Stomach smooth muscle (tissue), 2 donors: ENCODE measurements at regions not wholly inside any gene's neighbourhood (a gene's known extent, or its start where the extent isn't known, plus 50 kb on each side); places are given as distances from the start of the nearest gene placed in this dataset.
"Not testable (repeated sequence)": the region's sequence is repeated elsewhere in the genome, so short reads cannot be mapped to it uniquely, and the experiment has no call there.

Experiments used
- H3K27ac ChIP-seq: one replicate; pipeline ENCODE4 v1.7.0; 2013; ENCODE audit warnings: mild to moderate bottlenecking, low read length, inconsistent platforms
- H3K27me3 ChIP-seq, 2 donors: one replicate each; pipeline ENCODE4 v1.7.0; 2013; ENCODE audit warnings: low read length in 2 of 2; ENCODE audit not compliant: insufficient read depth in 2 of 2, control insufficient read depth in 1 of 2
- H3K36me3 ChIP-seq, 2 donors: one replicate each; pipeline ENCODE4 v1.7.0; 2013; ENCODE audit warnings: low read length in 2 of 2; ENCODE audit not compliant: control insufficient read depth in 2 of 2, insufficient read depth in 2 of 2
- H3K4me1 ChIP-seq: one replicate; pipeline ENCODE4 v1.7.0; 2013; ENCODE audit warnings: low read length; ENCODE audit not compliant: control insufficient read depth, insufficient read depth
- H3K4me3 ChIP-seq, 2 donors: one replicate each; pipeline ENCODE4 v1.7.0; 2013; ENCODE audit warnings: low read length in 2 of 2
- H3K9ac ChIP-seq, 2 donors: one replicate each; pipeline ENCODE4 v1.7.0; 2013; ENCODE audit warnings: low read length in 2 of 2, mild to moderate bottlenecking in 1 of 2
- H3K9me3 ChIP-seq, 2 donors: one replicate each; pipeline ENCODE4 v1.7.0; 2013; ENCODE audit warnings: low read length in 2 of 2; ENCODE audit not compliant: control insufficient read depth in 2 of 2
- donor health status: healthy.
- donor health status: Pancreatic carcinoma.

GRCh38 chr3:24545887-24546286 lies 51.2 kb upstream of the THRB start:
- H3K4me3 ChIP-seq, result no peak overlapping the region
- no peaks in the 10 kb centered on the region for H3K9me3 ChIP-seq
- H3K27ac ChIP-seq, result no peak overlapping the region
- H3K9ac ChIP-seq, result no peak overlapping the region
- no peaks in the 10 kb centered on the region for H3K36me3 ChIP-seq
- H3K27me3 ChIP-seq, result no peaks in the 10 kb centered on the region
- H3K4me1 ChIP-seq, result peaks cover 2% of the 10 kb centered on the region

- Histone ChIP-seq H3K9ac (no peak overlapping the region), H3K36me3 (no peaks in the 10 kb centered on the region), H3K4me3 (peak overlapping the region in 1 of 2 donors; percentile 7)
Observed at GRCh38 chr3:24548278-24548677, 53.6 kb upstream of the THRB start.

GRCh38 chr3:24550588-24550987 lies 55.9 kb upstream of the THRB start:
- no peaks in the 10 kb centered on the region for H3K36me3 ChIP-seq
- no peaks in the 10 kb centered on the region for H3K9me3 ChIP-seq
- no peaks in the 10 kb centered on the region for H3K27me3 ChIP-seq
- no peak overlapping the region for H3K27ac ChIP-seq
- H3K4me3 ChIP-seq, result no peak overlapping the region
- H3K9ac ChIP-seq, result no peak overlapping the region
- H3K4me1 ChIP-seq, result peaks cover 2% of the 10 kb centered on the region

More at GRCh38 chr3:24548278-24548677, 53.6 kb upstream of the THRB start:
- H3K27ac ChIP-seq, result no peak overlapping the region
- no peaks in the 10 kb centered on the region for H3K27me3 ChIP-seq
- H3K4me1 ChIP-seq, result peaks cover 2% of the 10 kb centered on the region
- H3K9me3 ChIP-seq, result no peaks in the 10 kb centered on the region

- Histone ChIP-seq H3K9me3 (no peaks in the 10 kb centered on the region), H3K36me3 (no peaks in the 10 kb centered on the region), H3K4me1 (peaks cover 2% of the 10 kb centered on the region), H3K27ac (no peak overlapping the region), H3K27me3 (no peaks in the 10 kb centered on the region), H3K4me3 (no peak overlapping the region), H3K9ac (no peak overlapping the region)
Observed at GRCh38 chr3:24551626-24552025, 57.0 kb upstream of the THRB start.

GRCh38 chr3:24562895-24563294 lies 68.2 kb upstream of the THRB start:
- H3K9me3 ChIP-seq, result peaks cover 0 to 2% of the 10 kb centered on the region in 2 donors
- H3K4me1 ChIP-seq, result no peaks in the 10 kb centered on the region
- no peak overlapping the region for H3K27ac ChIP-seq
- H3K4me3 ChIP-seq, result no peak overlapping the region
- H3K36me3 ChIP-seq, result no peaks in the 10 kb centered on the region
- no peaks in the 10 kb centered on the region for H3K27me3 ChIP-seq
- no peak overlapping the region for H3K9ac ChIP-seq

GRCh38 chr3:24565053-24565452 lies 70.4 kb upstream of the THRB start:
- no peaks in the 10 kb centered on the region for H3K4me1 ChIP-seq
- no peak overlapping the region for H3K27ac ChIP-seq
- H3K27me3 ChIP-seq, result no peaks in the 10 kb centered on the region
- peaks cover 0 to 2% of the 10 kb centered on the region in 2 donors for H3K9me3 ChIP-seq
- H3K36me3 ChIP-seq, result no peaks in the 10 kb centered on the region
- H3K9ac ChIP-seq, result no peak overlapping the region
- no peak overlapping the region for H3K4me3 ChIP-seq

GRCh38 chr3:24565656-24566055 lies 71.0 kb upstream of the THRB start:
- Histone ChIP-seq H3K4me1 (no peaks in the 10 kb centered on the region), H3K36me3 (no peaks in the 10 kb centered on the region), H3K27ac (no peak overlapping the region), H3K4me3 (no peak overlapping the region), H3K9ac (no peak overlapping the region), H3K27me3 (no peaks in the 10 kb centered on the region), H3K9me3 (peaks cover 0 to 2% of the 10 kb centered on the region in 2 donors)

GRCh38 chr3:24566927-24567326 lies 72.3 kb upstream of the THRB start:
- Histone ChIP-seq H3K9ac (no peak overlapping the region), H3K27ac (no peak overlapping the region), H3K27me3 (no peaks in the 10 kb centered on the region), H3K4me1 (no peaks in the 10 kb centered on the region), H3K4me3 (no peak overlapping the region), H3K9me3 (peaks cover 0 to 2% of the 10 kb centered on the region in 2 donors), H3K36me3 (no peaks in the 10 kb centered on the region)

- H3K9me3 ChIP-seq, H3K36me3 ChIP-seq, H3K27ac ChIP-seq, H3K27me3 ChIP-seq, H3K9ac ChIP-seq, H3K4me3 ChIP-seq, H3K4me1 ChIP-seq: not testable (repeated sequence)
Observed at GRCh38 chr3:24572409-24572808, 77.8 kb upstream of the THRB start.

- no peaks in the 10 kb centered on the region for H3K4me1 ChIP-seq
- H3K27ac ChIP-seq, result no peak overlapping the region
- H3K4me3 ChIP-seq, result no peak overlapping the region
- no peaks in the 10 kb centered on the region for H3K36me3 ChIP-seq
- H3K9ac ChIP-seq, result no peak overlapping the region
- peaks cover 0 to 3% of the 10 kb centered on the region in 2 donors for H3K9me3 ChIP-seq
- no peaks in the 10 kb centered on the region for H3K27me3 ChIP-seq
Observed at GRCh38 chr3:24573576-24573975, 78.9 kb upstream of the THRB start.

GRCh38 chr3:24578324-24578723 lies 83.7 kb upstream of the THRB start:
- Histone ChIP-seq H3K9me3 (no peaks in the 10 kb centered on the region), H3K36me3 (no peaks in the 10 kb centered on the region), H3K4me1 (no peaks in the 10 kb centered on the region), H3K4me3 (no peak overlapping the region), H3K27ac (no peak overlapping the region), H3K9ac (no peak overlapping the region), H3K27me3 (no peaks in the 10 kb centered on the region)
